Bronchial epithelial cell (primary cell): ENCODE measurements at regions not wholly inside any gene's neighbourhood (a gene's known extent, or its start where the extent isn't known, plus 50 kb on each side); places are given as distances from the start of the nearest gene placed in this dataset.
A peak's percentile ranks its signal among the peaks of the same experiment; 100 is the strongest.

Source experiments
- DNase-seq: peaks from one replicate; pipeline ENCODE4 v3.0.0-alpha.2; 2010; ENCODE audit warnings: low read depth
- FAIRE-seq: peaks from 2 replicates; lab custom pipeline; 2011; peaks lifted over from hg19 to GRCh38; lab: Jason Lieb, UNC
- H3K27me3 ChIP-seq: 2 replicates; pipeline ENCODE4 v1.5.1; 2011; ENCODE audit warnings: low read length; ENCODE audit not compliant: control insufficient read depth, insufficient read depth
- H3K36me3 ChIP-seq: 2 replicates; pipeline ENCODE4 v1.5.1; 2011; ENCODE audit warnings: low read length; ENCODE audit not compliant: control insufficient read depth, insufficient read depth
- H3K4me3 ChIP-seq: 2 replicates; pipeline ENCODE4 v1.5.1; 2011; ENCODE audit warnings: mild to moderate bottlenecking, low read depth, low read length, control low read depth
- TF ChIP-seq, protein P1 (sequence below): IDR thresholded peaks from 2 replicates; pipeline ENCODE4 v1.5.1; 2011; ENCODE audit warnings: mild to moderate bottlenecking, moderate library complexity, low read length, control low read depth, inconsistent platforms; ENCODE audit not compliant: insufficient read depth, severe bottlenecking

DNA sequence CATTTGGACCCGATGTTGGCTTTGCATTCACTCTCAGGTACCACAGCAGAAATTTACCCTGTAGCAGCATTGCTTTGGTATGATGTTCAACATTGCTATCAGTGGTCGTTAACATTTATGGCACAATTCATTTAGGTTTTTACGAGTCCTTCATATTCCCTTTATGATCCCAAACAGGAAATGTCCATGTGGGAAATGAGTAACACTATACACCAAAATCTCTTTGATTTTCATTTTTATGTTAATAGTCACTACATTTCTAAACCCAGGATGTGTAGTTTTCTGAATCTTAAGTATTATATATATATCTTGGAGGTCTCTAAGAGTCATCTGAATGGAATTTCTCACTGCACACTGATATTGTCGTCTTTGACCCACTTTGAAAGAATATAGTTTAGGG is 78.5 kb upstream of the RBMS3 start:
- FAIRE-seq (no peak), DNase-seq (peak; percentile 39)
- H3K36me3 ChIP-seq, result no peaks in the 10 kb centered on the region
- TF ChIP-seq, protein P1, sequence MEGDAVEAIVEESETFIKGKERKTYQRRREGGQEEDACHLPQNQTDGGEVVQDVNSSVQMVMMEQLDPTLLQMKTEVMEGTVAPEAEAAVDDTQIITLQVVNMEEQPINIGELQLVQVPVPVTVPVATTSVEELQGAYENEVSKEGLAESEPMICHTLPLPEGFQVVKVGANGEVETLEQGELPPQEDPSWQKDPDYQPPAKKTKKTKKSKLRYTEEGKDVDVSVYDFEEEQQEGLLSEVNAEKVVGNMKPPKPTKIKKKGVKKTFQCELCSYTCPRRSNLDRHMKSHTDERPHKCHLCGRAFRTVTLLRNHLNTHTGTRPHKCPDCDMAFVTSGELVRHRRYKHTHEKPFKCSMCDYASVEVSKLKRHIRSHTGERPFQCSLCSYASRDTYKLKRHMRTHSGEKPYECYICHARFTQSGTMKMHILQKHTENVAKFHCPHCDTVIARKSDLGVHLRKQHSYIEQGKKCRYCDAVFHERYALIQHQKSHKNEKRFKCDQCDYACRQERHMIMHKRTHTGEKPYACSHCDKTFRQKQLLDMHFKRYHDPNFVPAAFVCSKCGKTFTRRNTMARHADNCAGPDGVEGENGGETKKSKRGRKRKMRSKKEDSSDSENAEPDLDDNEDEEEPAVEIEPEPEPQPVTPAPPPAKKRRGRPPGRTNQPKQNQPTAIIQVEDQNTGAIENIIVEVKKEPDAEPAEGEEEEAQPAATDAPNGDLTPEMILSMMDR, result no peak
- no peak overlapping the region for H3K4me3 ChIP-seq
- no peaks in the 10 kb centered on the region for H3K27me3 ChIP-seq

DNA sequence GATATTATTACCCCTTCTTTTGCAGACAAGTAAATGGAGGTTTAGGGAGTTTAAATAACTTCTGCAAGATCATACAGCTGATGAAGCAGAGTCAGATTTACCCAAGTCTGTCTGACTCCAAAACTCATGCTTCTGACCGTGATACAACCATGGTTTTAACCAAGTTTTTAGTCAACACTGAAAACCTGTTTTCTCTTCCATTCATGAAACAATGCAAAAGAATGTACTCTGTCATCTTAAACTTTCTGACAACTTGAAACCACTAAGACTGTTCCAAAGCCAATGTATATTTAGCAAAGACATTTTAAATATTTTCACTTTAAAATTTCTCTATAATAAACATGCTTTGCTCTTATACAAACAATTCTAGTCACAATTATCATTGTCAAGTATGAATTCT is 77.0 kb upstream of the RBMS3 start:
- FAIRE-seq, result no peak
- Histone ChIP-seq H3K27me3 (no peaks in the 10 kb centered on the region), H3K4me3 (no peak overlapping the region), H3K36me3 (no peaks in the 10 kb centered on the region)
- DNase-seq, result peak; percentile 17
- TF ChIP-seq, protein P1, result no peak

DNA sequence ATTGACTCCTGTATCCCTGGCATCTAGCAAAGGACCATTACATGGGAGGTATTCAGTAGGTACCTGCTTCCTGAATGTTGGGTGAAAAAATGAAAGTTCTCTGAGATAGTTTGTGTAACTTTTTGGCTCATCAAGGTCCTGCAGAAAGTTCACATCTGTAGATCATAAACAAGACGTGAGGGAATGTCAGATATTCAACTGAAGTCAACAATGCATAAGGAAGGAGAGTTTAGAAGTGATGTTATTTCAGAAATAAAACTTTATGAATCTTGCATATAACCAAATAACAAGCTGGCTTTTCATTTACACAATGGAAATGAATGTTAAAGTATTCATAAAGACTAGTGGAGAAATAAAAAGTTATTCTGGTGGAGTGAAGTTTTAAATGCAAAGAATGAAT is 73.4 kb upstream of the RBMS3 start:
- TF ChIP-seq, protein P1, result no peak
- H3K36me3 ChIP-seq, result no peaks in the 10 kb centered on the region
- no peak overlapping the region for H3K4me3 ChIP-seq
- no peaks in the 10 kb centered on the region for H3K27me3 ChIP-seq
- DNase-seq (no peak), FAIRE-seq (no peak)

DNA sequence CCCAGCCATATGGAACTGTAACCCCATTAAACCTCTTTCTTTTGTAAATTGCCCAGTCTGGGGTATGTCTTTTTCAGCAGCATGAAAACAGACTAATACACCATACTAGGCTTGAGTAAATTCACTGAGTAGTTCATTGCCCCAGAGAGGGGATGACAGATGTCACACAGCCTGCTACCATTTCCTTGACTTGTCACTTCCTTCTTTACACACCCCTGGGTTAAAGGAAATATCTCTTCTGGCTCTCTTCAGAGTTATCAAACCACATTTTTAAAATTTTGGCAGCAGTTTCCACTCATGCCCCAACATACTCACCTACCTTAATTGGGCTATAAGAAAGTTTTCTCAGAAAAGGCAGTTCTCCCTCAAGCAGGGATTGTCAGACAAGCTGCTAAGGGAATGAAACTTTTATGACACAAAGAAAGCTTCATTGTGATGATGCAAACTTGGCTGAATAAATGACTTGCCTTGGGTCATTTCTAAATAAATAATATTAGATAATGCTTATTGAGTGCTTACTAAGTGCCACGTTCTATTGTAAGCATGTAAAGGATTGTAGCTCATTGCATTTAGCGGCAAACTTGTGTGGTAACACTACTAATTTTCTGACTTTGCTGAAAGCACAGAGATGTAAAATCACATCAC is 68.0 kb upstream of the RBMS3 start:
- TF ChIP-seq, protein P1, result no peak
- peak; percentile 59 for DNase-seq
- no peak for FAIRE-seq
- H3K36me3 ChIP-seq, result no peaks in the 10 kb centered on the region
- H3K4me3 ChIP-seq, result no peak overlapping the region
- H3K27me3 ChIP-seq, result no peaks in the 10 kb centered on the region

DNA sequence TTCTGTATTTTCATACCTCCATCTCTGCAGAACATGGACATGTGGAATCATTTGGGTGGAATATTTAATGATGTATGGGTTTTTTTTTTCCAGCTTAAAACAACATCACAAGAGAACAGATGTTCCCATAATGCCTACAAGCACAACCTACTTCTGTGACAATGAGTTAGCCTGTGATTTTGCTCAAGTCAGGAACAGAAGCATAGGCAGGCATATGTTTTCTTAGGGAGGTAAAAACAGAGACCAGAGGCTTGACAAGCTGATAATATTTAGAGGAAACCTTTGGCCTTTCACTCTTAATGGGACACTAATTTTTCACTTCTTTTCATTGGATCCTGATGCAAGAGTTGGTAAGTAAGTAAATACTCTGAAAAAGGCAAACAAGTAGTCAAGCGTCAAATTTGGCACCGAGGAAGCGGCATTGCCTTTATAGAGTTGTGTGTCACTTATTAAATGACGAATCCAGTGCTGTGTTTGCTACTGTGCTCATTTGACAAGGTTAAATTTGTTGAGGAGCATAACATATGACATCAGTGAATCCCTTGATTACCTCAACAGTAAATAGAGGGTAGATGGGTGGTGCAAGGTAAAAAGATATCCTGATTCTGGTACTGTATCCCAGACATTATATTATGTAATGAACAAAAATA is 66.7 kb upstream of the RBMS3 start:
- FAIRE-seq (no peak), DNase-seq (no peak)
- H3K36me3 ChIP-seq, result no peaks in the 10 kb centered on the region
- H3K27me3 ChIP-seq, result no peaks in the 10 kb centered on the region
- TF ChIP-seq, protein P1, result no peak
- H3K4me3 ChIP-seq, result no peak overlapping the region
